ENCODE measurements at regions not wholly inside any gene's neighbourhood (a gene's known extent, or its start where the extent isn't known, plus 50 kb on each side); places are given as distances from the start of the nearest gene placed in this dataset.
"Not testable (repeated sequence)": the region's sequence is repeated elsewhere in the genome, so short reads cannot be mapped to it uniquely, and the experiment has no call there.

DNA sequence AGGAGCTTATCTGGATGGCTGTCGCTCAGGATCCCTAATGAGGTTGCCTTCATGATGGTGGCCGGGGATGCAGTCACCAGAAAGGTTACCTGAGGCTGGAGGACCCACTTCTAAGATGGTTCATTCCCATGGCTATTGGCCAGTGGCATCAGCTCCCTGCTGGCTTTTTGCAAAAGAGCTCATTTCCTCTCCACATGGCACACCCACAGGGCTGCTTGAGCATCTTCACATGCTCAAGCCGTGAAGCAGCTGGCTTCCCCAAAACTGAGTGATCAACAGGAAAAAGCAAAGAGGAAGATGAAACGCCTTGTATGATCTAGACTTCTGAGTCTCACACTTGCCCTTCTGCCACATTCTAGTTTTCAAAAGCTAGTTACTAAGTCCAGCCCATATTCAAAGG, 124.6 kb upstream of the CXADR start:
- DNase-seq, result no peak

DNA sequence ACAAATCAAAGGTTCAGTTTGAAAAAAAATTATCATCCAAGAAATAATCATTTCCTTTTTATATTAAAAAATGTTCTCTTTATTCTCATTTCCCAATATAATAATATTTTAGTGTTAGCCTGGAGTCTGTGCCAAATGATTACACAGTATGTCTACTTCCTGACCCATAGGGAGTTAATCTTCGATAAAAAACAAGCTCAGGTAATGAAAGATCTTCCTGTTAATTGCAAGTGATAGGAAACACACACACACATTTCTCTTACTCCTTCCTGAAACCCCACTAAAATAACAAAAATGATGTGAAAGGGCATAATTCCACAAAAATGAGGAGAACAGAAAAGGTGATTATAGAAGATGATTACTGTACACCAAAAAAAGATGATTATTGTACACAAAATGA, 123.5 kb upstream of the CXADR start:
- no peak for DNase-seq

DNA sequence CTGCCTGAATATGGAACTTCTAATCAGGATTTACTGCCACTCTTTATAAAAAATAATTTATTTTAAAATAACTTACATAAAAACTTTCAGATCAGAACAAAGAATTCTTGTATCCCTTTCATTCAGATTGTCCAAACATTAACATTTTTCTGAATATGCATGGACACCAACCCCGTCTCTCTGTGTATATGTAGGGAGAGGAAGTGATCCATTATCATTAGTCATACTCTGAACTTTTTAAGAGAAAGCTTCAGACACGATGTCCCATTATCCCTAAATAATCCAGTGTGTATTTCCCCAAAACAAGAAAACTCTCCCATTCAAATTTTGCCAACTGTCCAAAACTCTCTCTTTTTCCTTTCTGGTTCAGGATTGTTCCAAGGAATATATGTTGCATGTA, 122.3 kb upstream of the CXADR start:
- no peak for DNase-seq

DNA sequence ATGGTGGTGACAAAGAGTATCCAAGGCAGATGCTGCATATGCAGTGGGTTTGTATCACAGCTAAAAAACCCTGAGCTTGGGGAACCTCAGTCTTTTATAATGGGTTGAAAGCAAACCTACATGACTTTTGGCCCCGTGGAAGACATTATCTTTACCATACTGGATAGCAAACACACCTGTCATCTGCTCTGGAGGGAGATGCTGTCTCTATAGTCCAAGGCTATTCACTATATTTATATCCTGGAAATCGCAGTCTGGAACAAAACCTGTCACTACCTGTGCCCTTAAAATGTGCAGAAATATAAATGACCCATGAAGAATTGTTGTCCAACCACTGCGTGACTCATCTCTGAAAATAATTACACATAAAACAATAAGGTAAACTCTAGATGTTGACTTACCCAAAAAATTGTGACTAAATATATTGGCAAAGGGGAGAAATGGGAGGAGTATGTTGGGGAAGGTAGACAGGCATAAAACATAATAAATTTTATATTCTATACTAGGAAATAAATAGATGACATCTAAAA, 121.0 kb upstream of the CXADR start:
- no peak for DNase-seq

DNA sequence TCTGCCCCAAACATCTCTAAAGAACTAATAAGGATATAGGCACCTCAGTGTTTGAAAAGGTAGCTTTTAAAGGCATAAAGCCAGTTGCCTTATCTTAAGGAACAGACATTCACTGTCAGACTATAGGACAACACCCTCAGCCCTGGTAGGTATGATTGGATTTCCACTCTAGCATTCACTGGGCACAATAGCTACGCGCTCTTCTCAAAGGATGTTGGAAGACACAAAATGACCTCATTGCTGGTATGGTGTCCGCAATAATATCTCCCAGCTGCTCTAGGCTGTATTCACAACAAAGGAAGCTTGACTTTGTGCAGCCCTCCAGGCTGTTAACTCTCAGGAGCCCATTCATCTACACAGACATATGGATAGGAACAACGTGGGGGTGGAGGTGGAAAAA, 119.4 kb upstream of the CXADR start:
- no peak for DNase-seq

DNA sequence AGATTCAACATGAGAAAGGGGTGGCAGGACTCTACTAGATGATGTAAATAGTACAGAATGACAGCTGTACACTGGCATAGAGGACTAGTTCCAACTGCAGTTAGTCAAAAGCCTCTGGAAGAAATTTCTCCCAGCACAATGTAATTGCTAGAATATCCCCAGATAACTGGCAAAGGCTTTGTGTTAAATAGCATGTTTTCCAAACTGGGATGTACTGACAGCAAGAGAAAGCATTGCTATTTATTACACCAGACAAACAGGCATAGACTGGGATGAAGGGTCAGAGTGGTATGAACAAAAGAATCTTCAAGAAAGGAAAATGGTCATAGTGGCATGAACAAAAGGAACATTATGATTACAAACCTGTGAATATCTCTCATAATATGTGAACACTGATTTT, 115.9 kb upstream of the CXADR start:
- DNase-seq, result no peak

DNA sequence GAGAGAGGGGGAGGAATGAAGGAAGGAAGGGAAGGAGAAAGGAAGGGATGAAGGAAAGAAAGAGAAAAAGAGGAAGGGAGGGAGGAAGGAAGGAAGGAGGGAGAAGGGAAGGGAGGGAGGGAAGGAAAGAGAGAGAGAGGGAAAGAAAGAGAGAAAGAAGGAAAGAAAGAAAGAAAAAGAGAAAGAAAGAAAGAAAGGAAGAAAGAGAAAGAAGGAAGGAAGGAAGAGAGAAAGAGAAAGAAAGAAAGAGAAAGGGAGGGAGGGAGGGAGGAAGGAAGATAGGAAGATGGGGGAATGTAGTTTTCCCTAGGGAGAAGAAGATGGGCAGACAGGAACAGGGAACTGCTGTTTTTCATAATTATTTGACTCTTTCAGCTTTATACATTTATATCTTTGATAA, 115.1 kb upstream of the CXADR start:
- no peak for DNase-seq

DNA sequence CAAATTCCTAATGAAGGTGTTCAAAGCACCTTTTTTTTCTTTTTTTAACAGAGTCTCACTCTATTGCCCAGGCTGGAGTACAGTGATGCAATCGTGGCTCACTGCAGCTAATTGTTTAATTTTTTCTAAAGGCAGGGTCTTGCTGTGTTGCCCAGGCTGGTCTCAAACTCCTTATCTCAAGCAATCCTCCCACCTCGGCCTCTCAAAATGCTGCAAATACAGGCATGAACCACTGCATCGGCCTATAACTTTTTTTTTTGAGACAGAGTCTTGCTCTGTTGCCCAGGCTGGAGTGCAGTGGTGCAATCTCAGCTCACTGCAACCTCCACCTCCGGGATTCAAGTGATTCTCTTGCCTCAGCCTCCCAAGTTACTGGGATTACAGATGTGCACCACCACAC, 113.9 kb upstream of the CXADR start:
- DNase-seq, result not testable (repeated sequence)

DNA sequence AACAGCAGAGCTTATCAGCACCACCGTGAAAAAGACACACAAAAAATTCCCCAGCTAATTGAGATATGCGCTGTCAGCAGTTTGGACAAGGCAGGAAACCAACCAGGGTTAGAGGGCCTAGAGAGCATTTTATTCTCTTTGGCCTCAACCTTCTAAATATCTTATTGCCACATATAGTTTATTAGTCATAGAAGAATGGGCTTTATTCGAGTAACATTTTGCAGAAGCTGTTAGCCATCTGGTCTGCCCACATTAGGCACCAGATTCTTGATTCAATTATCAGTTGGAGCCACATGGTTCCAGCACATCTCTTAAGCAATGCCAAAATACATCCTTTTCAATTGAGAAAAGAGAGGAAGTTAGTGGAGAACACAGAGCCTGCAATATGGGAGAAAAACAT, 109.9 kb upstream of the CXADR start:
- DNase-seq, result no peak

DNA sequence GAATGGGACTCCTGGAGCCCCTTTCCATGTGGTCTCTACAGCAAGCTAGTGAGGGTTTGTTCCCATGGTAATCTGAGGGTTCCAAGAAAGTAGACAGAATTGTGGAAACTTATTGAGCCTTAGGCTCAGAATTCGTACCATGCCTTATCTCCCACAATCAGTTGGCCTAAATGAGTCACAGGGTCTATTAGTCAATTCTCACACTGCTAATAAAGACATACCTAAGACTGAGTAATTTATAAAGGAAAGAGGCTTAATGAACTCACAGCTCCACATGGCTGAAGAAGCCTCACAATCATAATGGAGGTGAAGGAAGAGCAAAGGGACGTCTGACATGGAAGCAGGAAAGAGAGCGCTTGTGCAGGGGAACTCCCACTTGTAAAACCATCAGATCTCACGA, 106.6 kb upstream of the CXADR start:
- no peak for DNase-seq

DNA sequence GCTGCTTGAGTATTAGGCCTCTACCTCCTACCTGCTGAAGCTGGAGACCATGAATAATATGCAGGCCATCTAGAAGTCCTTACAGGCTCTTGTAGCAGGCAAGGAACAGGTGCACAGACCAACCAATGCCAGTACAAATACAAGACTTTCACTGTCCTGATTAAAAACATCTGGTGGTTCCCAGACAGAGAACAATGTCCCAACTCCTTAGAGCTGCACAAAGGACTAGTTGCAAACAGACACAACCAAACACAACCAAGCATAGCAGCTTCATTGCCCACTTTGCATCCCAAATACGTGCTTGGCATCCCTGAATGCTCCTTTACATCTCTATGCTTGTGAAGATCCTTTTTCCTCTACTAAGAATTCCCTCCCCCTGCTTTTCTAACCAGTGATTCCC, 98.1 kb upstream of the CXADR start:
- no peak for DNase-seq

DNA sequence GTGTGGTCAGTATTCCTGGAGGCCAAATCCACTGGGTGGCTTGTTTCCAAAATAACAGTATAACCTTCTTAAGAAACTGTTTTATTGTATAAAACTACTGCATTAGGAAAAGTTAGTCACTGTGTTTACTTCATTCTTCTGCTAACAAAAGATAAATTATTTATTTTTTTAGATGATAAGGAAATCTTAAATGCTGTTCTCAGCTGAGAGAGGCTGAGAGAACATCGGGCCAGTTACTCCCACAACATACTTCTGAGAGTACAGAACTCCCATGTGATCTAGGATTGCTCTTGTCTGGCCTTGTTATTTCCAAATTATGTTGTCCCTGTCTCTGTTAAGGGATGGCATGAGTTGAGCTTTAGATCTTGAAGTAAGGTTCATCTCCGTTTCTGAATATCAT, 96.7 kb upstream of the CXADR start:
- DNase-seq, result no peak

DNA sequence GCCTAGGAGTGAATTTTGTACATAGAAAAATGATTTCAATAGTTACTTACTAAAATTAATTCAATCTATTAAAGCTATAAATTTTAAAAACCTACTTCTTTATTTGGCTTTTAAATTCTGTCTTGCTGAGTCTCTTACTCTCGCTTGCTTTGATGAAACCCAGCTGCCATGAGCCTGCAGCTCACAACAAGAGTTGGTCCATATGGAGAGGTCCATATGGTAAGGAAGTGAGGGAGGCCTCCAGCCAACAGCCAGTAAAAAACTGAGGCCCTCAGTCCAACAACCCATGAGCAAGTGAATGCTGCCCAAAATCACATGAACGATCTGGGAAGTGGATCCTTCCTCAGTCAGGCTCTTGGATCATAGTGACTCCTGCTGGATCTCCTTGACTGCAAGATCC, 89.9 kb upstream of the CXADR start:
- no peak for DNase-seq

DNA sequence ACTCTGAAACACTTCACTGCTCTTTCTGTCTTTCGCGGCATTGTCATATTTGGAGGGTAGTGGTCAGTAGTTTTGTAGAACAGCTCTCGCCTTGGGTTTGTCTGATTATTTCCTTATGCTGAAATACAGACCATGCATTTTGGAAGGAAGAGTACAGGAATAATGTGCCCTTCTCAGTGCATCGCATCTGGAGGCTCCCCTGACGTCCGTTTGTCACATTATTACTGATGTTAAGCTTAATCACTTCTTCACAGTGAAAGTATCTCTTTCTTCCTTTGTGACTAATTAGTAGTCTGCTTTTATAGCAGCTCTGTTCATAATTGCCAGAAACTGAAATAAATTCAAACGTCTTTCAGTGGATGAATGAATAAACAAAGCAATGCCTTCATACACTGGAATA, 85.7 kb upstream of the CXADR start:
- no peak for DNase-seq

DNA sequence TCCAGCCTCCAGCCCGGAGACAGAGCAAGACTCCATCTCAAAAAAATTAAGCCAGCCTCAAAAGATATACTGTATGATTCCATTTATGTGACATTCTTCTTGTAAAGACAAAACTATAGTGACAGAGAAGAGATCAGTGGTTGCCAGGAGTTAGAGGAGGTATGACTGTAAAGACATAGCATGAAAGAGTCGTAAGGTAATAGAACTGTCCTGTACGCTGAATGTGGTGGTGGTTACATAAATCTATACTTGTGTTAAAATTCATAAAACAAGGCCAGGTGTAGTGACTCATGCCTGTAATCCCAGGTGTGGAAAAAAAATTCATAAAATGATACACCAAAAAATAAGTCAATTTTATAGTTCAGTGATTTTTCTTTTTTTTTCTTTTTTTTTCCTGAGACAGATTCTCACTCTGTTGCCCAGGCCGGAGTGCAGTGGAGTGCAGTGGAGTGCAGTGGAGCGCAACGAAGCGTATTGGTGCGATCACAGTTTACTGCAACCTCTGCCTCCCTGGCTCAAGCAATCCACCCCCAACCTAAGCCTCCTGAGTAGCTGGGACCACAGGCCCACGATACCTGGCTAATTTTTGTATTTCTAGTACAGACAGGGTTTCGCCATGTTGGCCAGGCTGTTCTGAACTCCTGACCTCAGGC, 84.9 kb upstream of the CXADR start:
- DNase-seq, result no peak

DNA sequence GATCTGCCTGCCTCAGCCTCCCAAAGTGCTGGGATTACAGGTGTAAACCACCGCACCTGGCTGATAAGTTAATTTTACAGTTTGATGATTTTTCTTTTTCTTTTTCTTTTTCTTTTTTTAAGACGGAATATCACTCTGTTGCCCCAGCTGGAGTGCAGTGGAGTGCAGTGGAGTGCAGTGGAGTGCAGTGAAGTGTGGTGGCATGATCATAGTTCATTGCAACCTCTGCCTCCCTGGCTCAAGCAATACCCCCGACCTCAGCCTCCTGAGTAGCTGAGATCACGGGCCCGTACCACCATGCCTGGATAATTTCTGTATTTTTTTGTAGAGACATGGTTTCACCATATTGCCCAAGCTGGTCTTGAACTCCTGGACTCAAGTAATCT, 84.4 kb upstream of the CXADR start:
- DNase-seq, result no peak

DNA sequence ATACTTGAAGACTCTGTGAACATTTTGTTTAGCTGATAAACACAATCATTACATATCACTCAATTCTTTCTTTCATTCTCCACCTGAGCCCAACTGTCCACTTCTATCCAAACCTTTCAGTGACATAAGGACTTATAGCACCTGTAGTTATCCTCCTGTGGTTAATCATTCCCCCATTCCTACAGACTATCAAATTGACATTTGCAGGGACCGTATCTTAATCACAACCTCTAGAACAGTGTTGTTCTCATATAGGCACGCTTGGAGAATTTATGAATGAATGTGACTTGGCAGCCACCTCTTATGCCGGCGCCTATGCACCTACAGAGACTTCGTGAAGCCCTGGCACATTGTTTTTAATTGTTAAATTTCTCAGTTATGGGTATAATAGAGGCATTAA, 83.9 kb upstream of the CXADR start:
- DNase-seq, result no peak

DNA sequence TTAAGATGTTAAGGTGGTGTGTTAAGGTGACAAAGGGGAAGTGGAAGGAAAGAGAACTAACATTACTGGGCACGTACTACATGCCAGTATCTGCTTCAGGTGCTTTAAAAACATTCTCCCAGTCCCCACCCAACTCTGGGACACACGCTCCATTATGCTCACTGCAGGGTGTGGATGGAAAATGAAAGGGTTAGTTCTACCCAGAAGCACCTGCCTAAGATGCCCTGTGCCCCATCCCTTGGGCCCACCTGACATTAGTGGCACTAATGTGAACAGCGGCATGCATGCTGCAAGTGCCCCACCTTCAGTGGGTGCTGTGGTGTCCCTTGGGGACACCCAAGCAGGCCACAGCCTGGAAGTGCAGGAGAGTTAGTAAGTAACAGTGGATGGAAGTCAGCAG, 82.9 kb upstream of the CXADR start:
- no peak for DNase-seq

DNA sequence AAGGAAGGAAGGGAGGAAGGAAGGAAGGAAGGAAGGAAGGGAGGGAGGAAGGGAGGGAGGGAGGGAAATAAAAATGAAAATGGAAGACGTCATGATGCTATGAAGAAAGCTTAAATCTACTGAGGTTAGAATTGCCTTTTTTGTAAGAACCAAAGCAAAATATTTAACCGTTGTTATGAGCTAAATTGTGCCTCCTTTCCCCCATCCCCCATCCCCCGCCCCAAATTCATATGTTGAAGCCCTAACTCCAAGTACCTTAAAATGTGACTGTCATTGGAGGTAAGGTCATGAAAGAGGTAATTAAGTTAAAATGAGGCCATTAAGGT, 80.1 kb upstream of the CXADR start:
- DNase-seq, result no peak

DNA sequence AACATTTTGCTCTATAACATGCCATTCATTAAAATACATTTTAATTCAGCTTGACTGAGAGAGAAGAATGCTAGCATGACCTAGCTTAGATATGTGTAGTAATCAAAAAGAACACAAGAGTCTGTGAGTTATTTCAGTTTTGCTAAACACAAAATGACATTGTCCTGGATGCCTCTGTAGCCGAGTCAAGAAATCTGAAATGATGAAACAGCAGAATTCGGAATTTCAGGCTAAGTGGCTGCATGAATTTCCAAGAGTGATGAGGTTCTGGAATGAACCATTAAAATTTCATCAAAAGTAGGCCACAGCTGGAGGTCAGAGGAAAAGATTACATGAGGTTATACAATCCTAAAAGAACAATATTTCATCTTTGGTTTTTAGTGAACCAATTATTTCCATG, 79.1 kb upstream of the CXADR start:
- DNase-seq, result no peak

DNA sequence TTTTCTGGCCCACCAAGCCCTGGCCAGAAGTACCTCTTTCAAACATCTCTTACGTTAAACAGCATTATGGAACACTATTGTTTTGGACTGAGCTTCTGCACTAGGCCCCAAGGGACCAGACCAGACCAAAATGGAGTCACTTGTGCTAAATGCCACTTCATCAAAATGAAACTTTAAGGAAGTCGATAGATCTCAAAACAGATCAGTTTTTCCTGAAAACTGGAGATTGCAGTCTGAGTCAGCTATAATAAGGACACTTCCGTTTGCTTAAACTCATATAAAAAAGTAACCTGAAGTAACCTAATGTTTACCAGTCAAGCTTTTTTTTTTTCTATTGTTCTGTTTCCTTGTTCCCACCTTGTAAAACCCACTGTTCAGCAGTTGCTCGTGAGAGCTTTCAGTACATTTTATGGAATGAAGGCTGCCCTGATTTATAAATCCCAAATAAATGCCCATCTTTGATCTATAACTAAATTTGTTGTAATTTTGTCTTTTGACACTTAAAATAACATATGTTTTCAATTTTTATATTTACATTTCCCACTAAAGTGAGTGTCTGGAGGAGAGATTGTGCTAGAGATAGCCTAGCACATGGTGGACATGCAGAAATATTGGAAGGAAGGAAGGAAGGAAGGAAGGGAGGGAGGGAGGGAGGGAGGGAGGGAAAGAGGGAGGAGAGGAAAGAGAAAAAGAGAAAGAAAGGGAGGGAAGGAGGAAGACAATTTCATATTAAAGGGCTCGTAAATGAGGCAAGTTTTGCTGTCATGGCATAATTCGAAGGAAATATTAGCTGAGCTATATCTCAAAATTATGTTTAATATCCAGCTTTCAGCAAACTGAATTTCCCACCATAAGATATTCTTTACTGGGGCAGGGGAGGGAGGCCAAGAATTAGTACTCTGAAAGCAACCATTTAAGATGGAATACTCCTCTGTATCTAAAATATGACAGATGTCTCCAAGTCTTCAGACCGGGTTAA, 77.0 kb upstream of the CXADR start:
- DNase-seq, result no peak

DNA sequence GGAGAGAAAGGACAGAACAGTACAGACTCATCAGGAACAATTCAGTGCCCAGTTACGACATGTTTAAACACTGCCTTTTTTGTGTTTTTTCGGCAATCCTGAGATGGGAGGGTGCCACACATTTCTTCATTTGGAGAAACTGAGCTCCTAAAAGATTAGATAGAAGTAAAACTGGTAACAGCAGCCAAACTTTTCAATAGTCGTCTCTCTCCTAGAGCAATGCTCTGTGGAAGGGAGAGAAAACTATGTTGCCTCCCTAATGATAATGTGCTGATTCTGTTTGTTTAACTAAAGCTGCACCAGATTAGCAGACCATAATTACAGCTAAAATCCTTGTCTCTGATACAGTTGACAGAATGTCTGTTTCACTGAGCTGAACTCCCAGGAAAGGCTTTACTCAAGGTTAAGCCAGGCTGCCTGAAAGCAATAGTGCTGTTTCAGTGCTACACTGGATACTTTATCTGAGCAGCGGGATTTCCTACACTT, 76.2 kb upstream of the CXADR start:
- no peak for DNase-seq

DNA sequence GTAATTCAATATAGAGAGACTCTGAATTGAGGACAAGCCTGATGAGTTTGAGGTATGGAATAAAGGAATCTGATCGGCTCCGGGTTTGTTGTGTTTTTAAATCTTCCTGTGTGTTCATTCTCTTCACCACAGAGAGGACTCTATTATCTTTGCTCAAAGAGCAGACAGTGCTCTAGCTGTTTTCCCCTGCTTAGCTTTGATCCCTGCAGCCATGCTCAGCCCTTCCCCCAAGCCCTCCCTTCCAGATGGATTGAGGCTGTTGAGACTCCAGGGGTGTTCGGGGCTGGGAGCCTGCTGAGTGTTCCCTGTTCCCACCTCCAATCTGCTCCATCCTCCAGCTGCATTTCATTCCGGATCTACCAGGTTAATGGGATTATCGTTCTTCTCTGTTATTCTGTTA, 74.2 kb upstream of the CXADR start:
- DNase-seq, result no peak

DNA sequence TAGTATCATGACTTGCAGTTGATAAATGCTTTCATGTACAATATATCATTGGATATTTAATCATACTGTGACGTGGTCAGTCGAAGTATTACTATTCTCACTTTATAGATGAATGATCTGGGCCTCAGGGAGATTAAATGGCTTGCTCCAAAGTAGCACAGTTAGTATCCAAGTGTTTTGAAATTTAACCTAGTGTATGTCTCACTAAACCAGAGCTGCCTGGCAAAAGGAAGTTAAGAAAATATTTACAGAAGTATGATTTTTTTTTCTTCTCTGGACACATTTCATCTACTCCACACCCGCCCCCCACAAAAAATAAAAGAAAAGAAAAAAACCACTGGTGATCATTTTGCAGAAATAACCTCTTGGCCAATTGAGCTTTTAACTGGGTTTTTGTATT, 71.9 kb upstream of the CXADR start:
- DNase-seq, result no peak
